SK-N-SH (cell line): ENCODE measurements at regions not wholly inside any gene's neighbourhood (a gene's known extent, or its start where the extent isn't known, plus 50 kb on each side); places are given as distances from the start of the nearest gene placed in this dataset.

Experiments used
- CTCF ChIA-PET: fragments of 300-600, 350-600 bp; formaldehyde crosslinking; extraction: SDS; loops from one replicate; lab custom pipeline; 2021; lab: Yijun Ruan, JAX
- POLR2A ChIA-PET: fragments of 350-600 bp; sonication (Branson Sonifier 250); formaldehyde crosslinking; extraction: SDS; loops from one replicate; lab custom pipeline; 2020; ENCODE audit warnings: antibody characterized with exemption, inconsistent platforms; lab: Yijun Ruan, JAX
- DNase-seq: peaks from one replicate; pipeline ENCODE4 v3.0.0; 2012
- H2AFZ ChIP-seq: fragments of 200-600 bp; sonication (generic); 2 replicates; pipeline ENCODE4 v1.8.1; 2016; ENCODE audit warnings: antibody characterized with exemption, mild to moderate bottlenecking, low read depth
- H3F3A ChIP-seq: fragments of 200-600 bp; sonication (generic); replicated peaks from 2 replicates; pipeline ENCODE3; 2016; ENCODE audit warnings: antibody characterized with exemption, mild to moderate bottlenecking; ENCODE audit not compliant: insufficient read depth
- H3K27ac ChIP-seq, 2 experiments: fragments of 200-500 bp in 1 of 2; fragments of 200-600 bp in 1 of 2; sonication (Bioruptor generic) in 1 of 2; sonication (generic), shearing (Covaris generic) in 1 of 2; 2 replicates each; pipeline versions ENCODE4 v1.5.1 to v1.6.1; 2014 to 2016; ENCODE audit warnings: low read depth in 2 of 2, inconsistent platforms in 1 of 2, low read length in 1 of 2, mild to moderate bottlenecking in 1 of 2, mixed read lengths in 1 of 2
- H3K27me3 ChIP-seq: fragments of 200-600 bp; sonication (generic), shearing (Covaris generic); 2 replicates; pipeline ENCODE4 v1.6.1; 2016; ENCODE audit warnings: mixed run types; ENCODE audit not compliant: insufficient read depth
- H3K36me3 ChIP-seq, 2 experiments: fragments of 200-500 bp in 1 of 2; fragments of 200-600 bp in 1 of 2; sonication (Bioruptor generic) in 1 of 2; sonication (generic) in 1 of 2; replicated peaks in 1 of 2; 2 replicates each; pipeline versions ENCODE3 to v1.5.1; 2014 to 2016; ENCODE audit warnings: low read length in 1 of 2, mild to moderate bottlenecking in 1 of 2; ENCODE audit not compliant: insufficient read depth in 2 of 2, control insufficient read depth in 1 of 2
- H3K4me1 ChIP-seq, 2 experiments: fragments of 200-500 bp in 1 of 2; fragments of 200-600 bp in 1 of 2; sonication (Bioruptor generic) in 1 of 2; sonication (generic), shearing (Covaris generic) in 1 of 2; 2 replicates each; pipeline versions ENCODE4 v1.5.1 to v1.6.1; 2014 to 2016; ENCODE audit warnings: low read depth in 1 of 2, low read length in 1 of 2, mixed run types in 1 of 2; ENCODE audit not compliant: insufficient read depth in 2 of 2, control insufficient read depth in 1 of 2
- H3K4me2 ChIP-seq: fragments of 200-600 bp; sonication (generic), shearing (Covaris generic); 2 replicates; pipeline ENCODE4 v1.6.1; 2017; ENCODE audit warnings: mixed run types
- H3K4me3 ChIP-seq, 2 experiments: fragments of 200-500 bp in 1 of 2; fragments of 200-600 bp in 1 of 2; sonication (Bioruptor generic) in 1 of 2; sonication (generic), shearing (Covaris generic) in 1 of 2; 2 replicates each; pipeline versions ENCODE4 v1.5.1 to v1.8.1; 2014 to 2016; ENCODE audit warnings: low read depth in 2 of 2, inconsistent platforms in 1 of 2, low read length in 1 of 2, mild to moderate bottlenecking in 1 of 2, mixed read lengths in 1 of 2, moderate library complexity in 1 of 2
- H3K79me2 ChIP-seq: fragments of 200-600 bp; sonication (generic); 2 replicates; pipeline ENCODE4 v1.8.1; 2017; ENCODE audit warnings: mild to moderate bottlenecking; ENCODE audit not compliant: insufficient read depth
- H3K9ac ChIP-seq: fragments of 200-600 bp; sonication (generic); 2 replicates; pipeline ENCODE4 v1.6.1; 2017; ENCODE audit warnings: mixed run types
- H3K9me2 ChIP-seq: fragments of 200-600 bp; sonication (generic); 2 replicates; pipeline ENCODE4 v1.6.1; 2017; ENCODE audit warnings: mixed run types
- H3K9me3 ChIP-seq: fragments of 200-600 bp; sonication (generic); 2 replicates; pipeline ENCODE4 v1.6.1; 2017; ENCODE audit warnings: mixed run types, mild to moderate bottlenecking, moderate library complexity
- H4K20me1 ChIP-seq: fragments of 200-600 bp; sonication (generic); 2 replicates; pipeline ENCODE4 v1.6.1; 2017; ENCODE audit warnings: mild to moderate bottlenecking, mixed run types; ENCODE audit not compliant: insufficient read depth
- CHD2 ChIP-seq: fragments of 150-350 bp; IDR thresholded peaks from 2 replicates; pipeline ENCODE4 v1.6.1; 2018; ENCODE audit warnings: low read length; ENCODE audit not compliant: partially characterized antibody
- CTCF ChIP-seq: fragments of 200-600 bp; sonication (generic); IDR thresholded peaks from 2 replicates; pipeline ENCODE4 v1.6.1; 2017; ENCODE audit warnings: antibody characterized with exemption, mild to moderate bottlenecking, moderate library complexity
- FOSL2 ChIP-seq: IDR thresholded peaks from 2 replicates; pipeline ENCODE4 v1.4.0; 2012; ENCODE audit warnings: low read depth, mild to moderate bottlenecking, moderate library complexity, borderline replicate concordance
- FOXJ3 ChIP-seq: sonication (generic); formaldehyde crosslinking; IDR thresholded peaks from 2 replicates; pipeline ENCODE4 v1.5.1; 2020; ENCODE audit warnings: mild to moderate bottlenecking, missing genetic modification reagents
- FOXM1 ChIP-seq: IDR thresholded peaks from 2 replicates; pipeline ENCODE4 v1.4.0; 2012; ENCODE audit warnings: low read depth, mild to moderate bottlenecking
- GABPA ChIP-seq: IDR thresholded peaks from 2 replicates; pipeline ENCODE4 v1.4.0; 2012; ENCODE audit warnings: low read depth, mild to moderate bottlenecking
- GATA2 ChIP-seq: sonication (generic); formaldehyde crosslinking; IDR thresholded peaks from 2 replicates; pipeline ENCODE4 v1.5.0; 2020; ENCODE audit warnings: mild to moderate bottlenecking, missing genetic modification reagents
- MAX ChIP-seq: IDR thresholded peaks from 2 replicates; pipeline ENCODE4 v1.4.0; 2012; ENCODE audit warnings: low read depth
- MEF2A ChIP-seq: IDR thresholded peaks from 2 replicates; pipeline ENCODE4 v1.4.0; 2012; ENCODE audit warnings: low read depth, borderline replicate concordance
- NFIC ChIP-seq: IDR thresholded peaks from 2 replicates; pipeline ENCODE4 v1.4.0; 2012; ENCODE audit warnings: borderline replicate concordance
- NRF1 ChIP-seq: IDR thresholded peaks from 2 replicates; pipeline ENCODE4 v1.6.1; 2012; ENCODE audit warnings: low read depth, mild to moderate bottlenecking, low read length
- PBX3 ChIP-seq: IDR thresholded peaks from 2 replicates; pipeline ENCODE4; 2012
- POLR2AphosphoS5 ChIP-seq: IDR thresholded peaks from 2 replicates; pipeline ENCODE4 v1.6.1; 2012; ENCODE audit warnings: low read depth, low read length
- RAD21 ChIP-seq: IDR thresholded peaks from 2 replicates; pipeline ENCODE4 v1.6.1; 2012; ENCODE audit warnings: mild to moderate bottlenecking, low read length
- RCOR1 ChIP-seq: fragments of 150-350 bp; IDR thresholded peaks from 2 replicates; pipeline ENCODE4 v1.6.1; 2017; ENCODE audit warnings: antibody characterized with exemption, low read length
- REST ChIP-seq: IDR thresholded peaks from 2 replicates; pipeline ENCODE4 v1.6.1; 2012; ENCODE audit warnings: mild to moderate bottlenecking, low read depth, low read length, moderate library complexity
- SIN3A ChIP-seq: IDR thresholded peaks from 2 replicates; pipeline ENCODE4 v1.6.1; 2012; ENCODE audit warnings: low read depth, mild to moderate bottlenecking, low read length, moderate library complexity, borderline replicate concordance
- TCF12 ChIP-seq: IDR thresholded peaks from 2 replicates; pipeline ENCODE4 v1.4.0; 2012
- TEAD4 ChIP-seq: IDR thresholded peaks from 2 replicates; pipeline ENCODE4 v1.4.0; 2012; ENCODE audit warnings: mild to moderate bottlenecking, borderline replicate concordance; ENCODE audit not compliant: insufficient read depth
- USF1 ChIP-seq: IDR thresholded peaks from 2 replicates; pipeline ENCODE4 v1.4.0; 2012; ENCODE audit warnings: low read depth, borderline replicate concordance
- WGBS: methylation state at CpG from one replicate; pipeline ENCODE4 v1.1.6; 2017; ENCODE audit warnings: low lambda C conversion rate; 5-methylcytosine and 5-hydroxymethylcytosine counted together

- peaks cover 0 to 4% of the 10 kb centered on the region in 2 experiments; a peak in 2 of 4 replicates for H3K4me1 ChIP-seq
- H3K27me3 ChIP-seq: no peaks in the 10 kb centered on the region
- DNase-seq: no peak
- no peak overlapping the region for H3K4me3 ChIP-seq
- TF ChIP-seq GABPA: no peak
- no peak for TF ChIP-seq USF1
- TF ChIP-seq RCOR1: no peak
- TF ChIP-seq MAX: no peak
- no peak for TF ChIP-seq NFIC
- H3K9me3 ChIP-seq: no peaks in the 10 kb centered on the region
- H3F3A ChIP-seq: no peaks in the 10 kb centered on the region
- H2AFZ ChIP-seq: no peak overlapping the region
- no peaks in the 10 kb centered on the region for H4K20me1 ChIP-seq
- H3K4me2 ChIP-seq: no peak overlapping the region
- ChIA-PET CTCF (no interaction called here), POLR2A (no interaction called here)
- no peaks in the 10 kb centered on the region for H3K36me3 ChIP-seq
- 0 out of 4 replicates have a peak overlapping the region, but pooled peaks of 1 of the 2 experiments have one; percentile 5 for H3K27ac ChIP-seq
- H3K79me2 ChIP-seq: no peaks in the 10 kb centered on the region
- 39% methylated on average over 2 of the region's 2 CpGs for WGBS
- H3K9me2 ChIP-seq: no peaks in the 10 kb centered on the region
- H3K9ac ChIP-seq: no peak overlapping the region
These were observed 659.9 kb upstream of the ID2 start for GRCh38 chr2:8021921-8022320.

- no peaks in the 10 kb centered on the region for H3F3A ChIP-seq
- CTCF ChIA-PET: interaction anchor here (0.6 to 0.9 kb wide), 3 partner anchors 16 to 222 kb away, joined by 3 read pairs; no protein-coding TSS in a partner anchor
These were observed 658.8 kb upstream of the ID2 start for GRCh38 chr2:8022908-8023640.

More at GRCh38 chr2:8022908-8023640, 658.8 kb upstream of the ID2 start:
- H3K27ac ChIP-seq: no peak overlapping the region
- no peak for TF ChIP-seq TEAD4
- no peak for TF ChIP-seq SIN3A
- TF ChIP-seq CHD2: no peak
- TF ChIP-seq PBX3: no peak
- TF ChIP-seq FOXJ3 (CRISPR knock-in tag): no peak
- TF ChIP-seq MEF2A: no peak
- TF ChIP-seq TCF12: no peak
- TF ChIP-seq FOSL2: no peak
- TF ChIP-seq RAD21: no peak
- no peak for TF ChIP-seq FOXM1
- no peak for TF ChIP-seq POLR2AphosphoS5
- TF ChIP-seq NRF1: no peak
- no peak for TF ChIP-seq GABPA
- TF ChIP-seq CTCF: no peak
- no peak for TF ChIP-seq REST
- TF ChIP-seq GATA2 (CRISPR knock-in tag): no peak
- no peak for TF ChIP-seq RCOR1
- no peak overlapping the region for H3K4me2 ChIP-seq
- H3K79me2 ChIP-seq: no peaks in the 10 kb centered on the region
- no peaks in the 10 kb centered on the region for H3K36me3 ChIP-seq
- H3K27me3 ChIP-seq: no peaks in the 10 kb centered on the region
- no peaks in the 10 kb centered on the region; a peak in 2 of 4 replicates for H3K4me1 ChIP-seq
- POLR2A ChIA-PET: no interaction called here
- WGBS: 55% methylated on average over 9 of the region's 9 CpGs
- no peak overlapping the region for H3K4me3 ChIP-seq
- H4K20me1 ChIP-seq: no peaks in the 10 kb centered on the region
- H3K9ac ChIP-seq: no peak overlapping the region
- no peak for DNase-seq
- H3K9me3 ChIP-seq: no peaks in the 10 kb centered on the region
- no peak overlapping the region for H2AFZ ChIP-seq
- no peaks in the 10 kb centered on the region for H3K9me2 ChIP-seq
